ENCODE measurements at regions not wholly inside any gene's neighbourhood (a gene's known extent, or its start where the extent isn't known, plus 50 kb on each side); places are given as distances from the start of the nearest gene placed in this dataset.
"Not testable (repeated sequence)": the region's sequence is repeated elsewhere in the genome, so short reads cannot be mapped to it uniquely, and the experiment has no call there.

- WGBS, 3 donors = 43 to 94% (median 81%) methylated on average over 1 of the region's 1 CpG
- H3K27ac ChIP-seq (ENCODE audit: low read depth, low read length) = no peak overlapping the region
Observed at GRCh38 chr14:31911160-31911559, 165.9 kb upstream of the ARHGAP5 start.

- H3K27ac ChIP-seq (ENCODE audit: low read depth, low read length) = no peak overlapping the region
- WGBS, 3 donors = 85 to 94% (median 93%) methylated on average over 4 of the region's 4 CpGs
Observed at GRCh38 chr14:31913370-31913769, 163.7 kb upstream of the ARHGAP5 start.

DNA sequence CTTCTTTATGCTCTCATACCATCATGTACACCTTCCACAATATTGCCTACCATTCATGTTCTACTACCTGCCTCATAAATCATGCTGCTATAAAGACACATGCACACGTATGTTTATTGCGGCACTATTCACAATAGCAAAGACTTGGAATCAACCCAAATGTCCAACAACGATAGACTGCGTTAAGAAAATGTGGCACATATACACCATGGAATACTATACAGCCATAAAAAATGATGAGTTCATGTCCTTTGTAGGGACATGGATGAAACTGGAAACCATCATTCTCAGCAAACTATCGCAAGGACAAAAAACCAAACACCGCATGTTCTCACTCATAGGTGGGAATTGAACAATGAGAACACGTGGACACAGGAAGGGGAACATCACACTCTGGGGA is 158.8 kb upstream of the ARHGAP5 start:
- not testable (repeated sequence) for H3K27ac ChIP-seq (ENCODE audit: low read depth, low read length)
- 94 to 96% (median 95%) methylated on average over 4 of the region's 7 CpGs for WGBS, 3 donors

DNA sequence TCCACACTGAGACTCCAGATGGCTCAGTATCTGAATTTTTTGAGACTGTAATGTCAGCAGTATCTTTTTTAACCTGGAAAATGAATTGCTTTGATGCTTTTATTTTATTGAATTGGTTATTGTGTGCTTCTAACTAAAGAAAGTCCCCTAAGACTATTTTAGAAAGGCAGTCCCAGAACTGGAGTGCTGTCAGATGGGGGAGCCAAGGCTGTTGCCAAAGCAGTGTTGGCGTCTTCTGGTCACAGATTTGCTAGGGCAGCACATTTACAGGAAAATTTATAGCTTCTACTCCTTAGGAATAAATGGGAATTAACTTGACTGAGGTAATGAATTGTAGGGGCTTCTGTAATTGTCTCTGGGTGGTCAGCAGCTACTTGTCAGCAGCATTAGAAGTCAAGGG is 157.1 kb upstream of the ARHGAP5 start:
- 73 to 82% (median 82%) methylated on average over 1 of the region's 1 CpG for WGBS, 3 donors
- H3K27ac ChIP-seq (ENCODE audit: low read depth, low read length) = no peak overlapping the region

DNA sequence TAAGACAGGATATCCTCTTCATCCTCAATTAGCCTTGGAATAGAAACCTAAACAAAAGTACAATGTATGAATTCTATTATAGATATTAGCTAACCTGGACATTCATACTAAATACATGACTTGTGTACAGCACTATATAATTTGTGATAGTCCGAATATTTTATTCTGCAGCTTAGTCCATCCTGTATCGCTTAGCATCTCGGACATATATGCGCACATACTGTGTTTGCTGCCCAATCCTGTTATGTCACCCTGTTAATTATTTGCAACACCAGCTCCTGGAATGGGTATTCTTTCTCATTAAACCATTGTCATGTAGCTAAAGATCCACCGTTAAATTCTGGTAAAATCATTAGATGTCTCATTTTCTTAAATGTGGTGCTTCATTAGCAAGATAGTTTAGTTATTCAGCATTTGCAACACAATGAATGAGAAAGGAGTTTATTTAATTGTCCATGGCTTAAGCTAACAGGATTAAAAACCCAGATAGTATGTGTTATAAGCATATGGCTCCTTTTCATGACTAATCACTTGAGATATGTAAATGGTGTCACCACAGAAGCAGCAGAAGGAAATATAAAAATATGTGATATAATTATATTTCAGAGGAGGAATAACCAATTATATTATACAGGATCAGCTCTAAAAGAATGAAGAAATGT is 156.0 kb upstream of the ARHGAP5 start:
- 88 to 96% (median 95%) methylated on average over 5 of the region's 5 CpGs for WGBS, 3 donors
- H3K27ac ChIP-seq (ENCODE audit: low read depth, low read length) = no peak overlapping the region

DNA sequence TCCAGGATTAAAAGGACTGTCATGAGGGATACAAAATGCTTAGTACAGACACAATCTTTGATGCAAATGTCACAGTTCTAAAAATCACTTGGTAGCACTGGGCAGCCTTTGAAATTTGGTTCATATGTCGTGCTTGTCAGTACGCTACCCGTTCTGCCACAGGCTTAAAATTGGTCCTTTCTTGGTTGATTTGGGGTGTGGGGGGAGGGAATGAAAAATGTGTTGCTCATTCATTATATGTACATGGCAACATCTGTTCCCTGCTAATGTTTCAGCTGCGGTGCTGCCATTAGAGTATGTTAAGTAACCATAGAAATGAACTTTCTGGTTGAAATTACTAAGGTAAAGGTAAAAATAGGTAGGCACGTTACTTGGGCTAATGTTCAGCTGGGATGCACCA is 155.4 kb upstream of the ARHGAP5 start:
- H3K27ac ChIP-seq (ENCODE audit: low read depth, low read length) = no peak overlapping the region
- WGBS, 3 donors = 80 to 95% (median 90%) methylated on average over 5 of the region's 5 CpGs

DNA sequence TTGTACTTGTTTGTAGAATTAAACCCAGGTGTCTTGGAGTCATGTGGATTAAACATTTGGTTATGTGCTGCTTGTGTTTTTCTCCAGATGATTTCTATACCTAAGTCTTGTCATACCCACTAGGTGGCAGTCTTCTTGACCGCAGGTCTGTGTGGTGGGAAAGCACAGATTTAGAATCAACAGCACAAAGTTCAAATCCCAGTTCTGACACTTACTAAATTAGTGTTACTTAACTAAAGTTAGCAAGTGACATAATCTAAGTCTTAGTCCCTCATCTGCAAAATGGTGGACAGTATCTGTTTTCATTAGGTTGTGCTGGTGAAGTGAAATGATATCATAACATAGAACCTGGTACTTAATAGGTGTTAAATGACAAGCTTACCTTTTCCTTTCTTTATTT is 151.0 kb upstream of the ARHGAP5 start:
- H3K27ac ChIP-seq (ENCODE audit: low read depth, low read length) = no peak overlapping the region
- whole genome bisulfite sequencing, 3 donors = 38 to 50% (median 48%) methylated on average over 1 of the region's 1 CpG

DNA sequence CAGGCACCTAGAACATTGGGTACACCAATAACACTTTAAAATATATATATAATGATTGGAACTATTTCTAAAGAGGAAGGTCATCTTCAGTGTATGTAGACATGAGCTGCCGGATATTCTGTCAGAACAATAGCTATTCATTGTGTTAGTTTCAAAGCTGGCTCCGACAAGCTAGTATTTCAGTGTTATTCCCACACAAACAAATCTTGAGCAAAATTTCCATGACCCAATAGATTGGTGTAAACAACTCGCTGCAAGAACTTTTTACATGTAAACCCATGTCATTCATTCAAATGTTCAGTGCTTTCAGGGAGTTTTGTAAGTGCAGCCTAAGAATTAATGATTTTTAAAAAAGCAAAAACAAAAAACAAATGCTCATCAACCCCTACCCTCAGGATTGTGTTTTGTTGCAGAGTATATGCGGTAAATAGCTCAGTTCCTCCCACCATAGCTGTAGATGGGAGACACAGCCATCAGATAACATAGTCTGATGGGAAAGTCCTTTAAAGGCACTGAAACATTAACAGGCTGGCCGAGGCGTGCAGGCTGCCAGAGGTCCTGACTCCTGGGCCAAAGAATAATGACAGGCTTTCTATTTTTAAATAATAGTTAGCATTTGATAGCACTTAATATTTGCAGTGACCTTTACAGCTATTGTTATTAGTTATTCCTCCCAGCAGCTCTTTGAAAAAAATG is 150.3 kb upstream of the ARHGAP5 start:
- WGBS, 3 donors = 66 to 75% (median 71%) methylated on average over 6 of the region's 6 CpGs
- H3K27ac ChIP-seq (ENCODE audit: low read depth, low read length) = no peak overlapping the region

- 36 to 50% (median 42%) methylated on average over 6 of the region's 6 CpGs for WGBS, 3 donors
- H3K27ac ChIP-seq (ENCODE audit: low read depth, low read length) = no peak overlapping the region
Observed at GRCh38 chr14:31927348-31927832, 149.7 kb upstream of the ARHGAP5 start.

DNA sequence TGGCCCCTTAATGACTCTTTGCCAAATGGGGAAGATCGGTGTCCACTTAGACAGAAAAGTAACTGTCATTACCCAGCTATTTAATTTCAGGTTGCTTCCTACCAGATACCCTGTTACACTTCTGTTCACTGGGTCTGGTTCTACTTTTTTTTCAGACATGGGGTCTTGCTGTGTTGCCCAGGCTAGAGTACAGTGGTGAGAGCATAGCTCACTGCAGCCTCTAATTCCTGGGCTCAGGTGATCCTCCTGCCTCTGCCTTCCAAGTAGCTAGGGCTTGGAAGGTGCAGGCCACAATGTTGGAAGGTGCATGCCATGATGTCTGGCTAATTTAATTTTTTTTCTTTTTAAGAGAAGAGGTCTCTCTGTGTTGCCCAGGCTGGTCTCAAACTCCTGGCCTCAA is 147.0 kb upstream of the ARHGAP5 start:
- no peak overlapping the region for H3K27ac ChIP-seq (ENCODE audit: low read depth, low read length)
- WGBS, 3 donors = 92 to 96% (median 96%) methylated on average over 1 of the region's 1 CpG

DNA sequence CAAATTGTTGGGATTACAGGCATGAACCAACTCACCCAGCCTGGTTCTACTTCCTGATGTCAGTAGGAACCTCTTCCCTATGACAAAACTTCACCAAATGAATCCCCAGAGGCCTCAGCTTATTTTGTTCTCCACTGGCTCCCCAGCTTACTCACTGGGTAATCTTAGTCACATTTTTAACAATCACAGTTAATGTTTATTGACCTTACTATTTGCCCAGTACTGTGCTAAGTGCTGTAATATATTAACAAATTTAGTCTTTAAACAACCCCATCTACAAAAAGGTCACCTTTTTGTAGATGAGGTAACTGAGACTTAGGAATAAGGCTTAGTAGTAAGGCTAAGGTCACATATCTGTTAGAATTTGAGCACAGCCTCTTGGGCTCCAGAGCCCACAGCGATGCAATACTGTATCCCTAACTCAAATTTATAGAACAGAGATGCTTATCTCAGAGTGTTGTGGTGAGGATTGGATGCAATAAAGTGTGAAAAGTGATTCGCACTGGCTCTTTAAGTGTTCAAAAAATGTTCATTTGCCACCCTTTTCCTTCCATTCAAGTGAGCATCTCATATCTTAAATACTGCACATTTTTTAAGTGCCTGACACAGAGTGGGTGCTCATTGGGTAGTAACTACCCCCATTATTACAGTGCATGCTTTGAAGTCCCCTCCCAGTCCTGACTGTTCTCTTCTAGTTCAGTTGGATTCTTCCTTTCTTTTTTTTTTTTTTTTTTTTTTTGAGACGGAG is 146.4 kb upstream of the ARHGAP5 start:
- no peak overlapping the region for H3K27ac ChIP-seq (ENCODE audit: low read depth, low read length)
- 90 to 99% (median 97%) methylated on average over 3 of the region's 3 CpGs for WGBS, 3 donors

GRCh38 chr14:31932675-31933074 is 144.4 kb upstream of the ARHGAP5 start:
- H3K27ac ChIP-seq (ENCODE audit: low read depth, low read length) = no peak overlapping the region
- WGBS, 3 donors = 78 to 99% (median 96%) methylated on average over 5 of the region's 5 CpGs

DNA sequence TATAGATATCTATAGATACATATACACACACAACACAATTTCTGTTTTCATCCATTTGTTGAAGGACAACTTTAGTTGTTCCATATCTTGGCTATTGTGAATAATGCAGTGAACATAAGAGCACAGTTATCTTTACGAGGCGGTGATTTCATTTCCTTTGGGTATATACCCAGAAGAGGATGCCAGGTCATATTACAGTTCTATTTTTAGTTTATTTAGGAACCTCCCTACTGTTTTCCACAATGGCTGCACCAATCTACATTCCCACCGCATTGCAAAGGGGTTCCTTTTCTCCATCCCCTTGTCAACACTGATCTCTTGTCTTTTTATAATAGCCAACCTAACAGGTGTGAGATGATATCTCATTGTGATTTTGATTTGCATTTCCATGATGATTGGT is 143.4 kb upstream of the ARHGAP5 start:
- no peak overlapping the region for H3K27ac ChIP-seq (ENCODE audit: low read depth, low read length)
- WGBS, 3 donors = 73 to 75% (median 73%) methylated on average over 3 of the region's 3 CpGs

DNA sequence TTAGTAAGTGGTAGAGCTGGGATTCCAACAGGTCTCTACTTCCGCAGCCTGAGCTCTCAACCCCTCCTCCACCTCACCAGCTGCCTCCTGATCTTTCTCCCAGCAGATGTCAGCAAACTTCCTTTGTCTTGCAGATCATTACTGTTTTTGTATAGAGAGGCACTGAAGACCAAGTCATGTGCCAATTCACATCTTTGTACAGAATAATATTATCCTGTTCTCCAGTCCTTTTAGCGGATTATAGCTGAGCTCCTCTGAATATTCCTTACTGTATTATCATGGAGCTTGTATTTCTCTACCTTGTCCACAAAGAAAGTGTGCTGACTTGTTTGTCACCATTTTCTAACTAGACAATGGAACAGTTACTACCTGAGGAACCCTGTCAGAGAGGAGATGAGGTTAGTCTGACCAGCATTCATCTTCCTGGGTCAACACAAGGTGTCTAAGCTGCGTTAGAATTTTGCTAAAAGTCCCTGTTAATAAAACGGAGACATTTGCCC is 142.3 kb upstream of the ARHGAP5 start:
- WGBS, 3 donors = 43 to 61% (median 55%) methylated on average over 4 of the region's 4 CpGs

GRCh38 chr14:31935391-31935790 is 141.7 kb upstream of the ARHGAP5 start:
- WGBS, 3 donors = 47 to 54% (median 47%) methylated on average over 3 of the region's 3 CpGs
- H3K27ac ChIP-seq (ENCODE audit: low read depth, low read length) = no peak overlapping the region

More for the DNA sequence above, 142.3 kb upstream of the ARHGAP5 start:
- H3K27ac ChIP-seq (ENCODE audit: low read depth, low read length) = no peak overlapping the region

DNA sequence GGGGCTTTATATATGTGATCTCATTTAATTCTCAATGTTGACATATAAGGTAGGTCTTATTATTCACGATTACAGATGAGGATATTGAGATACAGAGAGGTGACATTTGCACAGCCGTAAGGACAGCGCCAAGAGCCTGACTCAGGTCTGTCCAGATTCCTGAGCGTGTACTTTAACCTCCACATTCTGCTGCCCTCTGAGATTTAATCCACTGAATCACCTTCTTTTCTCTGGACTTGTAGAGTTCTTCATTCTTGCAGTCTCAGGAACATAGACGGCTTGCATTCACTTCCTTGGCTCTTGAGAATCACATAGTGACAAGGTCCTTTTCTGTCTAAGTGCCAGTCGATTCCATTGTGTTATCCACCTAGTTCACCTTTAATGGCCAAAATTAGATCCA is 141.0 kb upstream of the ARHGAP5 start:
- H3K27ac ChIP-seq (ENCODE audit: low read depth, low read length) = no peak overlapping the region
- WGBS, 3 donors = 78 to 90% (median 86%) methylated on average over 6 of the region's 6 CpGs

DNA sequence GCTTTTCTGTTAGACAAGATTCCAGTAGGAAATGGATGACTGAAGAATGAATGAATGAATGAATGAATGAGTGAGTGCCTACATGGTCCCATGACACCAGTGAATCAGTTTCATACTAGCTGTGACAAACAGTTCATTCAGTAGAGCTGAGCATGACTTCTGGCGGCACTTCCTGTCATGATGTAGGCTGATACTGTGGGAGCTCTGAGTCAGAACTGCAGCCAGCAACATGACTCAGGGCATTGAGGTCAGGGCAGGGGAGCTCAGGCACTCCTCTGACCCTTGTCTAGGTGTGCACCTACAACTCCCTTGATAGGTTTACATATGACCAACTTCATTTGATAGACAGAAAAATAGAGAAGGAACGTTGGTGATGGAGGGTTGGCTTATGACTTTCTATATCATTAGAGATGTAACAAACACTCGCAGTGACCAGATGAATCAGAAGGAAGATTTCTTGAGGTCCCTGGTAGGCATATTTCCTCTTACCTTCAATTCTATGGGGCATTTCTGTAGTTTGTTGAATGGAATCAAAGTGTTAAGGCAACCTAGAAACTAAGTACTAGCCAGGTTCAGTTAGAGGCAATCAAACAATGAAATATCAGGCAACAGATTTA is 139.3 kb upstream of the ARHGAP5 start:
- WGBS, 3 donors = 61 to 66% (median 62%) methylated on average over 3 of the region's 3 CpGs
- H3K27ac ChIP-seq (ENCODE audit: low read depth, low read length) = no peak overlapping the region

- 77 to 93% (median 92%) methylated on average over 4 of the region's 4 CpGs for WGBS, 3 donors
- no peak overlapping the region for H3K27ac ChIP-seq (ENCODE audit: low read depth, low read length)
Observed at GRCh38 chr14:31939934-31940333, 137.2 kb upstream of the ARHGAP5 start.

DNA sequence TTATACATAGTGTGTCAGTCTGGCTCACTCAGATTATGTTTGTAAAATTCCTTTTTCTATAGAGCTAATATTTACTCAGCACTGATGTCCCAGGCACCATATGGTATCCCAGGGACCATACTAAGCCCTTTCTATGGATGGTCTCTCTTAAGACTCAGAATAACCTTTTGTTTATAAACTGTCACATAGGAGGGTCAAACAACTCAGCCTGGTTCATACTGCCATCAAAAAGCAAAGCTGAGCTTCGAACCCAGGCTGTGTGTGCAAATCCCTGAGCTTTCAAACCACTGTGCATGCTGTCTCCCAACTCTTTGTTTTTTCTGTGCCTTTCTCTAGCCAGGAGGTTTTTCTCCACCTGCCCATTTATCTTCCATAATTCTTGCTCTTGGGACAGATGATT is 135.6 kb upstream of the ARHGAP5 start:
- 63 to 86% (median 86%) methylated on average over 1 of the region's 1 CpG for whole genome bisulfite sequencing, 3 donors
- no peak overlapping the region for H3K27ac ChIP-seq (ENCODE audit: low read depth, low read length)

All from adipose tissue (tissue), 3 donors.